T-helper 2 cell (primary cell): ENCODE measurements at regions not wholly inside any gene's neighbourhood (a gene's known extent, or its start where the extent isn't known, plus 50 kb on each side); places are given as distances from the start of the nearest gene placed in this dataset.

Experiments used
- DNase-seq, 5 experiments: peaks; one replicate each; pipeline versions ENCODE4 v3.0.0 to v3.0.0-alpha.2; 2012 to 2022

DNA sequence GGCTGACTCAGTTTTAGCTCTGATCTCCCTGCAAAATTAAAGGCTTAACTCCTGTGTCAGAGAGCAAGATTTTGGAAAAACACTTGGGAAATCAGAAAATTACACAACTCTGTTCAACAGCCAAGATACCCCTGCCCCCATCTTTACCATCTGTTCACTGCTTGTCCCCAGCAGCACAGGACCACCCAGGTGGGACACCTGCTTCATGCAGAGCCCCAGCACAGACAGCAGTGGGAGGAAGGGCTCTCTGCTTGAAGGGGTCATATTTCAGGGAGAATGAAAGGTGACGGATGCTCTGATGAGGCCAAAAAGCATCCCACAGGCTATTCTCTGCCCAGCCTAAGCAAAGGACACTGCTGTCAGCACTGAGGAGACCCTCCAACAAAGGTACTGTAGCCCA, 584.6 kb upstream of the KLHL29 start:
- no peak for DNase-seq

GRCh38 chr2:22801071-22801470, 583.9 kb upstream of the KLHL29 start:
- DNase-seq, result no peak

DNA sequence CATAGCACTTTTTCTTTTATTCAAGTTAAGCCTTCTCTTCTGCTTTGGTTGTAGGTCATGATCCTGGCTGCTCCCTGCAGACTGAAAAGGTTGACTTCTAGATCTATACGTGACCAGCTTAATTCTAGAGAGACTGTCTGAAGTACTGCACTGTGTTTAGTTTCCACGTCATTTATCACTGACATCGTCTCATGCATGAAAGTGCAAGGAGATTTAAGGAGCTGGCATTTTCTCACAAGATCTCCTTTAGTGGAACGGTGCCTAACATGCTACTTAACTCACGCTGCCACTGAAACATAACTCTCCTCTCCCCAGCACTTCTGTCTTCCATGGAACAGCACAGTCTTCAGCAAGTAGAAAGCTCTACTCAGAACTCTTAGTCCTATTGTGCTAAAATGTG, 583.0 kb upstream of the KLHL29 start:
- DNase-seq, result no peak

- no peak for DNase-seq
Observed at GRCh38 chr2:22807872-22808271, 577.1 kb upstream of the KLHL29 start.

- DNase-seq, result no peak
Observed at GRCh38 chr2:22810602-22811001, 574.4 kb upstream of the KLHL29 start.

DNA sequence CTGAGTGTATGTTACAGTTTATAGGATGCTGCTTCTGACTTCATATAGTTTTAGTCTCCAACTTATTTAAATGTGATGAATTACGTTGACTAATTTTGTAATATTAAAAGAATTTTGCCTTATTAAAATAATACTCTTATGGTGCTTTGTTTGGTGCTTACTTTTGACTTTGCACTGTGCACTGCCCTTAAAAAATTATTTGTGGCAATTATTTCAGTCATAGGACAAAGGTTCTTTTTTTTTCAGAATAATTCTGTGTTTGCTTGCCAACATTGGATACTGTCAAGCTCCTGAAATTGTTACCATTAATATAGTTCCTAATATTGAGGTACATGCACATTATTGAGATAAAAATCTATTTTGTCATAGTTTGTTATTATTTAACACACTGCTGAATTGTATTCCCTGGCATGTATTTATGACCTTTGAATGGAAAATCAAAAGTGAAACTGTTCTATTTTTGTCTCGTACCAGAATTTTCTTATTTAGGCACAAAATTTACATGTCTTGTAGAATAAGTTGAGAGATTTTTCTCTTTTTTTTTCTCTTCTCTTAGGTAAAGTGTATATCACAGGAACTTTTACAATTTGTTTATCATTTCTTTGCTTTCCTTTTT, 572.8 kb upstream of the KLHL29 start:
- no peak for DNase-seq

GRCh38 chr2:22817197-22817596, 567.8 kb upstream of the KLHL29 start:
- no peak for DNase-seq

GRCh38 chr2:22821458-22821857, 563.5 kb upstream of the KLHL29 start:
- DNase-seq, result no peak

DNA sequence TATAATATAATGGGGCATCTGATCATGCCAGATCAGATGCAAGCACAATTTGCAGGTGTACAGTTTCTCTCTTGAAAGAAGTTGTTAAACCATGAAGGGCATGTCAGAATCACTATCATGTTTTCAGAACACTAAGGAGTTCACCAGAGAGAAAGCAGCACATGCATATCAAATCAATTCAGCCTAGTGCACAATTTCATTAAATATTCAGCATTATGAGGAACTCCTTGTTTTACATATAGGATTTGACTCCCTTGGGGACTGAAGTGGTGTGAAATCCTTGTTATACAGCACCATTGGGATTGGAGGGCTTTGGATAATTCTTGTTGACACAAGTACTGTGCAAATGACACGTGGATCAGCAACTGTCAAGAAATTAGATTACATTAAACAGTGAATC, 562.1 kb upstream of the KLHL29 start:
- DNase-seq, result no peak

- DNase-seq, result no peak
Observed at GRCh38 chr2:22824618-22825017, 560.4 kb upstream of the KLHL29 start.

DNA sequence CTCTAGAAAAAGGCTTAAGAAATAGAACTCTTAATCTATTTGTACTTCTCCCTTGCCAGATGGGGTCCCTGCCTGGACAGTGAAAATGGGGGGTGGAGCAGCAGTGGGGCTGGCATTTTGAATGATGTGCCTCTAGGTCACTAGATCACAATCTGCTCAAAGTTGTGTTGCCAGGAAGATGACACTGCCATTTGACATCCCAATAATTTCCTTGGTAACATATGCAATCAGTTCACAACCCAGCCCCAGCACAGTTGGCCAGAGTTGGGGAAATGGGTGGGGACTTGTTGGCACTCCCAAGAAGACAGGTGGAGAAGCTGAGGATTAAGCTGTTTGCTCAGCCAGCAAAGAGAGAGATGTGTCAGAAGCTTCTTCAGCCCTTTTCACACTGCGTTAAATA, 558.3 kb upstream of the KLHL29 start:
- no peak for DNase-seq

GRCh38 chr2:22829791-22830190, 555.2 kb upstream of the KLHL29 start:
- DNase-seq, result no peak

DNA sequence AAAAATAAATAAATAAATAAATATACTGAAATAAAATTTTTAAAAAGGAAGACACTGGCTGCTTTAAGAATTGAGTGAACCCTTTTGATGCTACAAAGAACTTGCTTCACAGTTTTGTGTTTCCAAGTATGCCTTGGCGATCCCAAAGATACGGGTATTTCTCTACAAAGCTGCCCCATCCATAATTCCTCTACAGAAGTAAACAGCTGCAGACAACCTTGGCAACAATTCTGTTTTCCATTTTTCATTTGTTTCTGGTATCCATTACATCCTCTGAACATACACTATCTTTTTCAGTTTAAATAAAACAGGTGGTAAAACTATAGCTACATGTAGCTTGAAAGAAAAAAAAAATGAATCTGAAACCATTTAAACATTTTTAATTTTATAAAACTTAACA, 552.8 kb upstream of the KLHL29 start:
- no peak for DNase-seq

DNA sequence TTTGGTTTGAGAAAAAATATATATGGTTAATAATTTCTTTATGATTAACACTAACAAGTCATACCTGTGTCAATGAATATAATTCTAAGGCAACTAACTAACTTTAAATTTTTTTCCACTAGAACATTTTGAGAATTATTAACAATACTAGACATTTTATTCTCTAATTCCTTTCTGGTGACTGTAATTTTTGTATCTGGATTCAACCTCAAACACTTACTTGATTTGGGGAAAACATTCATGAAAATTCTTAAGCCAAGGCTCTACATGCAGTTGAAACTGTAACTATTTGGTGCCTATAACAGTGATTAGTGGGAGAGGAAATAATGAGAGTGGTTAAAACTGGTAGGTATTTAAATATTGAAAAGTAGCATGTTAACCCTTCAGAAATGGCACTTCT, 546.5 kb upstream of the KLHL29 start:
- no peak for DNase-seq

DNA sequence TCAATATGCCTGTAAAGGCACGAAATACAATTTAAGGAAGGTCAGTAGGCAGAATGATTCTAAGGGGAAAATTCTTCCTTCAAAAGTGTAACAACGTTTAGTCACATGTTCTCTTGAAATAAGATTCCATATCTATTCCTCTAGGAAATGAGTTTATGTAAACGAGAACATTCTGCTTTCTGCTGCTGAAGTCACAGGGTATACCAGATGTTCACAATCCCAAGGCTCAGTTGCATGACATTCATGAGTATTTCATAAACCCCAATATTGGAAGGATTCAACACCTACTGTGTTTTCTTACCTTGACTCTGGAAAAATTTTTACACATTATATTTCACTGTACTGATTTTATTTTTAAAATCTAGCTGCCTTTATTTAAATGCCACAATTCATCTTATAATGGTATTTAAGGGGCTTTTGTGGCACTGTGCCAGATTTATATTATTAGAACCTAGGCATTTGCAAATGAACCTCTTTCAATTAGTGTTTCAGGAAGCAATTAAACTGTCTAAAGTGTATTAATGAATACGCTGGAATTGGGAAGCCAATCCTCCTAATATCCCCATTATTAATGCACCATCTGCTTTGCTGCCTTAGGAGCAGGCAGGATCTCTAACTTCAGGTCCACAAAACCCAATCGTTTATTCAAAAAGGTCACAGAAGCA, 542.6 kb upstream of the KLHL29 start:
- no peak for DNase-seq

GRCh38 chr2:22843919-22844537, 541.0 kb upstream of the KLHL29 start:
- DNase-seq, result no peak

DNA sequence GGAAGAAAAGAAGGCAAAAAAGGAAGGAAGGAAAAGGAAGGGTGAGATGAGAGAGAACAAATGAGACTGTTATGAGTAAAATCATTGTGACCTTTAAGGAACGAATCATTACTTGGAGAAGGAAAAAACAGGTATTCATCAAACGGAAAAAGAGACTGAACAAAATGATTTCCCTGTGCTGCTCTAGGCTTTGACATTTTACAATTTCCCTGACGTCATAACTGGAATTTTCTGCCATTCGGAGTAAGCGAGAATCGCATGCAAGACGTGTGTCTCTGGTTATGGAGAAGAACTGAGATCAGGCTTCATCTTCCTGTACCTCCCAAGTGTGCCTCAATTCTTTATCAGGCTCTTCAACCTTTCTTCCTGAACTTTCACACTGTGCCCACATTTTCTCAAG, 534.7 kb upstream of the KLHL29 start:
- no peak for DNase-seq

- no peak for DNase-seq
Observed at GRCh38 chr2:22854588-22854987, 530.4 kb upstream of the KLHL29 start.

GRCh38 chr2:22855081-22855480, 529.9 kb upstream of the KLHL29 start:
- no peak for DNase-seq

DNA sequence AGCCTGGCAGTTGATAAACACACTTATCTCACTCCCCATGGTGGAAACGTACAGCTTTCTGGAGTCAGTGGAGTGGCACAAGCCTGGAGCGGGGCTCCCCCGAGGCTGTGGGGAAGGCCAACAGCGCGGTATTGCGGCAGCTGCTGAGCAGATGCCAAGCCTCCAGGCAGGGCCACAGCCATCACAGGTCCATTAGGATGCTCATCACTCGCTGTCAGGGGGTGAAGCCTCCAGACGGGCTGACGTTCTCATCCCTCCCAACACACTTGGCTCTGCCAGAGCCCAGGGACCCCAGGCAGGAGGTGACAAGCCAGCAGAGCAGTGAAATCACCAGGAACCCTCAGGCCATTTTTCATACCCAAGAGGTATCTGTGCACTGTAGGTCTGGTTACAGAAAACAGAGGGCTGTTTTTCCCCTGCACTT, 529.2 kb upstream of the KLHL29 start:
- DNase-seq, result no peak

DNA sequence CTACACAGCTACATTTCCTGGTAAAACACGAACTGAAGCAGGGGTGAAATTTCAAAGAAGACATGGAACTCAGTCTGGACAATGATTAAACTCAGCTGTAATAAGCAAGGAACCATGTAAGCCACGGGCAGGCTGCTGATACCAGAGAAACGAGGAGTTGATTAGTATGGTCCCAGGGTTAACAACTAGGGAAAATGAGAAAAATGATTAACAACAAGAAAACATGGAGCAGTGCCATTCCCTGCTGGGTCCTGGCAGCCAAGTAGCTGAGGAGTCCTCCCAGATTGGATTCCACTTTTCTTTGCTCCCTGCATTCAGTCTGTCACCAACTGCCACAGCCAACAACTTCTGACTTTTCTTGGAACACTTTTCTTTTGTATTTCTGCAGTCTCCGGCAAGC, 517.0 kb upstream of the KLHL29 start:
- DNase-seq, result no peak

DNA sequence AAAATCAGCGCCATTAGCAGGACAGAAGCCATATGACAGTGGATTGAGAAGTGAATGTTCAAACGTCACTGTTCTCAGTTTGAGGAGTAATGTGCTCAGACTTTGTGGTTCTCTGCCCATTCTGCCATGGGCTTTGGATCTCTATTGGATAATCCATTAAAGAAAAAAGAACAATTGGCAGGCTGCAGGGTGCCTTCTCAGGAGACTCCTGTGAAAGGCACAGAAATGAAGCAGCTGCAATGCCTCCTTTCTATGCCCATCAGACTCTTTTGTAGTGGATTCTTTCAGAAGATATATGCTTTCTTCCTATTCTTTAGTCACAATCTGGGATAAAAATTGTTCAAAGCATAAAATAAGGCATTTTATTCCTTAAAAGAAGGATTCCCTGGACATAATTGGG, 506.9 kb upstream of the KLHL29 start:
- no peak for DNase-seq

- DNase-seq, result no peak
Observed at GRCh38 chr2:22879009-22879863, 505.7 kb upstream of the KLHL29 start.

- no peak for DNase-seq
Observed at GRCh38 chr2:22880161-22880560, 504.8 kb upstream of the KLHL29 start.
